Left kidney (tissue), 1 donor: ENCODE measurements at regions not wholly inside any gene's neighbourhood (a gene's known extent, or its start where the extent isn't known, plus 50 kb on each side); places are given as distances from the start of the nearest gene placed in this dataset.
"Not testable (repeated sequence)": the region's sequence is repeated elsewhere in the genome, so short reads cannot be mapped to it uniquely, and the experiment has no call there.

Experiments used
- DNase-seq: peaks from one replicate; pipeline ENCODE4 v3.0.0-alpha.2; 2013

DNA sequence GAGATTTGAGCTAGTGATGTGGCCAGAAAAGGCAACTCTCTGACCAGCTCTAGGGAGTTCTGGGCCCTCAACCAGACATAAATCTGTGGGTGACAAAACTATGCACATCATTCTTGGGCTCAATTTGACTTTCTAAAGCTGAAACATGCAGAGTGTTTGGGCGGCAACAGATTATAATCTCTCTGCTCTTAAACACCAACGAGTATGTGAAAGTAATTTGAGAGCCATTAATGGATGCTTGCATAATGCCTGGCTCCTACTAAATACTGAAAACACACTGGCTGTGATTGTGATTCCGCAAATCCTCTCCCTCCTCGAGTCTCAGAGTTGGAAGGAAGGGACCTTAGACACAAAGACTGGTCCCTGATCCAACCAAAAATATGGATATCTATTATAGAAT lies 186.7 kb downstream of the UACA start:
- no peak for DNase-seq

DNA sequence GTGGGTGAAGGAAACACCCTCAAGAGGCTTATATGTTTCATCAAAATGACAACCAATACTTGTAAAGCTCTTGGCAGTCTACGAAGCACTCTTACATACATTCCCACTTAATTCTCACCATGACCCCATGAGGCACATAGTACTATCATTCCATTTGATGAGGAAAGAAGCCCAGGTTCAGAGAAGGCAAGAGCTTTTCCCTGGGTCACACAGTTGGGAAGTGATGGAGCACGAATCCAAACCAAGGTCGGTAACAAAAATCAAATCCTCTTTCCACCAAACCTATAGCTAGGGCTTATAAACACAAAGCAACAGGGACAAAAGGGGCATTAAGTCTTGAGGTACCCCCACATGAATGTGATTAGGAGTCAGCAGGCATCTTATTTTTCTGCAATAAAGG lies 187.1 kb downstream of the UACA start:
- DNase-seq: no peak

DNA sequence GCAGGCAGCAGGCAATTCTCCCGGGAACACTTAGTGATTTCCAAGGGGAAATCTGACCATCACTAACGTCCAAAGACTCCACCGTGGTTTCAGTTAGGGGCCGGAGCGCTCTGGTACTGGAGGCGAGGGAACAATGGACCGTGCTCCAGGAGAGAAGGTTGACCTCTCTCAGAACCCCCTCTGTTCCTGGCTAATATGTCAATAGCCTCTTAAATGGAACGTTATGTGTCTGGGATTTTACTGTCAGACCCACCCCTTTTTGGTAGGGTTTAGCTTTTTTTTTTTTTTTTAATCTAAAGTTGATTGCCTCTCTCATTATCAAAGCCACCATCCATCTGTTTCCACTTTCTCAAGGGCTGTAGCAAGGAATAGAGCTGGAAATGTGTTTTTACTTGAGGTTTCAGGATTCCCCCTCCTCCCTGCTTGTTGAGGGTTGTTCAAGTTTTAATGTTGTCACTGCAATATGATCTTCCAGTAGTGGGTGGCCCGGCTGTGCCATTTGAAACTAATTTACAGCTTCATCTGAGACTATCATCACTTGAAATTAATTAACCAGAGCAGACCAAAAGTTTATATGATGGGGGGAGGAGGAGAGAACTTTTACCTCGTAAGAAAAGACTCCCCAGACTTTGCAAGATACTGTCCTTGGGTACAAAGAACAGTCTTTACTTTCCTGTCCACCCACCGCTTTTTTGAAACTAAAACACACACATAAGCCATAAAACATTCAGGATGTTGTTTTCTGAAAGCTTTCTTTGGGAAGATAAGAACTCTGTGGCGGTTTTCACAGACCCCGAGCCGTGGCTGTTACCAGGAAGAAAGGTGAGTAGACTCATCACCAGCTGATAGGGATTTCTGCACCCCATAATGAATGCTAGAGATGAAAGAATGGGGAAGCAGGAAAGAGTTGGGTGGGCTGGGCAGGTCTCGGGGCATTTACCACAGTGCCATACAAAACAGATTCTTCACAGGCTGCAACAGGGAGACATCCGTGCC lies 187.8 kb downstream of the UACA start:
- peak; percentile 78 for DNase-seq

DNA sequence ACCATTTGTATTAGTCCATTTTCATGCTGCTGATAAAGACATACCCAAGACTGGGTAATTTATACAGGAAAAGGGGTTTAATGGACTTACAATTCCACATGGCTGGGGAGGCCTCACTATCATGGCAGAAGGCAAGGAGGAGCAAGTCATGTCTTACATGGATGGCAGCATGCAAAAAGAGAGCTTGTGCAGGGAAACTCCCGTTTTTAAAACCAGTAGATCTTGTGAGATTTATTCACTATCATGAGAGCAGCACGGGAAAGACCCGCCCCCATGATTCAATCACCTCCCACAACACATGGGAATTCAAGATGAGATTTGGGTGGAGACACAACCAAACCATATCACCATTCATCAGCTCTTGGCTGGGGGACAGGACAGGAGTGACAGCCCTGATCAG lies 189.0 kb downstream of the UACA start:
- not testable (repeated sequence) for DNase-seq

DNA sequence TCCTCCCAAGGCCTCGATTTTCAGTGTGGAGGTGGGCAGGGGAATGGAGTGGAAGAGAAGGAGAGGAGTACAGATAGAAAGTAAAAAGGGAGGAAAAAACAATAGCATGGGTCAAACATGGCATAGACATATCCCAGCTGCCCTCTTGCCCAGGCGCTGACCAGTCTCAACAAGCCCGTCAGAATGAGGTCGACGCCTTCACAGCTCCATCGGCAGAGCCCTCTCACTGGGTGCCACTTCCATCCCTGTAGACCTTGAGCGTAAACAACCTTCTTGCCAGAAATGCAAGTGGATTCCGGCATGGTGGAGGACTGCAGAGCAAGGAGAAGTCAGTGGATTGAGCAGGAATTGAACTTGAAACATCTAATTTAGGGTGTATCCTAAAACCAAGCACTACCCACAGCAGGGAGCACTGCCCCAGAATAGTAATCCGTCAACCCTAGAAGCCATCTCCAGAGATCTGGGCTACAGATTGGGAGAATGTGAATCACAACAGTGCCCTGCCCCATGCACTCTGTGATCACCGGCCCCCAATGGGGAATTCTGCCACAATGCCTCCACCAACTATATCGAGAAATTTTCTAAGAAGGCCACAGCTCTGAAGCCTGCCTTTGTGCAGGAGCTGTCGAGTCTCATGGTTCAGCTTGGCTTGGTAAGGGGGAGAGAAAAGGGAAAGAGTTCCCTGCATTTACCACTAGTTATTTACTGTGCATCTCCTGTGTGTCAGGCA lies 190.1 kb downstream of the UACA start:
- DNase-seq: no peak

DNA sequence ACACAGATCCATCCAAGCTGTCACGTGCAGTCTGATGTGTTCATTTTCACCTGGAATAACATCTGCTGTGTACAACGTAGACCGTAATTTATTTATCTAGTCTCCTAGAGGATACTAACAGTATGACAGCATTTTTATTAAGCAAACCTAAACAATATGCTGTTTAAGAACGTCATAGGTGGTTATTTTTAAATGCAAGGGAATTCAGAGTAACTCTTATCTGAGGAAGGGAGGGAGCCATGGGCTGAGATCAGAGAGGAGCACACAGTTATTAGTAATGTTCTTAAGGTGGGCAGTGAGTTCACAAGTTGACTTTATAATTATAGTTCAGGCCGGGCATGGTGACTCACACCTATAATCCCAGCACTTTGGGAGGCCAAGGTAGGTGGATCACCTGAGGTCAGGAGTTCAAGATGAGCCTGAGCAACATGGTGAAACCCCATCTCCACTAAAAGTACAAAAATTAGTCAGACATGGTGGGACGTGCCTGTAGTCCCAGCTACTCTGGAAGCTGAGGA lies 193.6 kb downstream of the UACA start:
- no peak for DNase-seq

DNA sequence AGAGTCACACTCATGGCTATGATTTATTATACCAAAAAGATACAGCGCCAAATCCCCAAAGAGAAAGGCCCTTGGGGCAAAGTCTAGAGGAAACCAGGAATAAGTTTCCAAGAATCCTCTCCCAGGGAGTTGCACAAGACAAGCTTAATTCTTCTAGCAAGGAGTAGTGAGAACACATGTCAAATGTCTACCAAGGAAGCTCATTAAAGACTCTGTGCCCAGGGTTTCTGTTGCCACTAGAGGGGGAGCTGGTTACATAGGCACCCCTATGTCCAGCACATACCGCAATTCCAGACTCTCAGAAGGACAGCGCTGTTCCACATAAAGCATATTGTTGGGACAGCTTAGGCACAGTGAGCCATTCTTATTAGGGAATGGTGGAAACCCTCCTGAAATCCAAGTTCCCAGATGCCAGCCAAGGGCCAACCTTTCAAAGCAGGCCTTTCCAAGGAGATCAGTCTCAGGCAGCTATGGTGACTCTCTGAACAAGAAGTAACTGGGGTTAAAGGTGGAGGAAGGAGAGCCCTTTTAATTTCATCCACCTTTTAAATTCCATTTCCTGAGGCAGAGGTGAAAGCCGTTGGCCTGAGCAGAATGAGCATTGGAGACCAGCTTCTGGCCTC lies 194.2 kb downstream of the UACA start:
- DNase-seq: no peak

DNA sequence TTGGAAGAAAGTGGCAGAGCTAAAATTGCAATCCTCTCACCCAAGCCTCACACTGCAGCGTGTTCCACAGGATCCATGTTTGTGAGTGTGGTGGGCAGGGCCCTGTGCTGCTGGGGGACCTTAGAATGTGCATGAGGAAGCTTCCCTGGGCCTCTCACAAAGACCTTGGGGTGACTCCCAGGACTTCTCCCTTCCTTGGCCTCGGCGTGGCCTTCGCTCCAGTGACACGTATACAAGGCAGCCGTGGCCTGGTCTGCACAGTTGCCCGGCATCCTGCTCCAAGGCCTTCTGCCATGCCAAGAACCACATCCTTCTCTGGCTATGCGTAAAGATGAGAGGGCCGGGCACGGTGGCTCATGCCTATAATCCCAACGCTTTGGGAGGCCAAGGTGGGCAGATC lies 196.4 kb downstream of the UACA start:
- no peak for DNase-seq

DNA sequence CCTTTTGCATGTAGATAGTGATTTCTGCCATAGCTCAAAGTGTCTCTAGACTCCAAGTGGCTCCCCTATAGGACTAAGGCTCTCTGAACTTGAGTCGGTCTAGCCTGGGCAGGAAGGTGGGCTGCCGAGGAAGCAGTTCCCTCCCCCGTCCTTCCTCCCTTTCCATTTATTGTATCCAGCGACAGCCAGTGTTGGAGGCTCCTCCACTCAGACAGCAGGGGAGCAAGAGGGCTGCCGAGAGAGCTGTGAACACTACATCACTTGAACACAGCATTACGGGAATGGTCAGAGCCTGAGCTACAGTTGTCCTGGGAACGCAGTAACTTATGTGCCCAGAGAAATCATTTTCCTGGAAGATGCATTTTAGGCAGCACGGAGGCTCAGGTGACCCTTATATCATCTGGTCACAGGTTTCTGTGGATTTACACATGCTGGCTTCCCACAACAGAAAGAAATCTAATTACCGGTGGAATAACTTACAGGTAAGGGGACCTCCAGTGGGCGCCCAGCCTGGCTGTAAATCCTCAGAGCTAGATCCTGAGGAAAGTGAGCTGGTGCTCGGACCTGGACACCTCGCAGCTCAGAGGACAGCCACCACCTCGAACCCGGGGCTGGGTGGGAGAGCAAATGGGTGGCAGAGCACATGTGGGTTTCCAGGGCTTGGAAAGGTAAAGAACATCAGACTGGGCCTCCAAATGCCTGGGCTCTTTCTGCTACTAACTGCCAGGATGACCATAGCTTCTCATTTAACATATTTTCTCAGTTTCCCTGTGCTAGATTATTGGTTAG lies 197.1 kb downstream of the UACA start:
- peak; percentile 57 for DNase-seq

DNA sequence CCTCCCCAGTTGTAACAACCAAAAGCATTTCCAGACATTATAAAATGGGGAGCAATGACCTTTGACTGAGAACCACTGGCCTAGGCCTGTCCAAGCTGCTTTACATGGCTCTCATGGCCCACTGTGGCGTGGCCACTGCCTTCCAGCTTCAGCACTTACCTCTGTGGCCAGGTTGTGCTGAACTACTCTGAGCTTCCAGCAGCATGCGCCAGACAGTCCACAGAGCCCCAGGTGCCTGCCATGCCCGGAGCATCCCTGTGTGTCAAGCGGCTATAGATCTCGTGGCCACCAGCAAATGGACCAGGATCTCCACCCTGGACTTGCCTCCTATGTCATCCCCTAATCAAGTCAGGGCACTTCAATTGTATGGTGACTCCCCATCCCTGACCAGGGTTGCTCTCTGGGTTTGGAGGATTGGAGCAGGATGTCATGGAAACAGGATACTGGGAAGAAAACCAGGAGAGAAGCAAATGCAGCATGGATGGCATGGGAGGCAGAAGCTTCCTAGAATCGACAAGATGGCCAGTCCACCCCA lies 199.7 kb downstream of the UACA start:
- DNase-seq: no peak

DNA sequence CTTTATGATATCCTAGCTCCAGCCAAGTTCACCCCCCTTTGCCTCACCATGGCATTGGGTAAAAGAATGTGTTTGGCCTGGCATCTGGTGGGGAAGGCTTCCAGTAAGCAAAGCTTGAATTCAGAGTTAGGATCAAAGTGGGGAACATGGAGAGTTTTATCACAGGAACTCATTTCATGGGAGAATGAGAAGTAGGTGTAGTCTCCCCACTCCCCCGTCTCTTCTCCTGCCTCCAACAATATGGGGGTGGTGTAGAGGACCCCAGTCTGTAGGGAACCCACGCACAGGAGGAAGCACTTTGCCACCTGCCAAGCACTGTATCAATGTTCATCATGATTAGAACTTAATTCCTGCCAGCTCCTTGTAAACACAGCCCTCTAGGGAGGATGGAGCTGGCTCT lies 200.5 kb downstream of the UACA start:
- DNase-seq: no peak

DNA sequence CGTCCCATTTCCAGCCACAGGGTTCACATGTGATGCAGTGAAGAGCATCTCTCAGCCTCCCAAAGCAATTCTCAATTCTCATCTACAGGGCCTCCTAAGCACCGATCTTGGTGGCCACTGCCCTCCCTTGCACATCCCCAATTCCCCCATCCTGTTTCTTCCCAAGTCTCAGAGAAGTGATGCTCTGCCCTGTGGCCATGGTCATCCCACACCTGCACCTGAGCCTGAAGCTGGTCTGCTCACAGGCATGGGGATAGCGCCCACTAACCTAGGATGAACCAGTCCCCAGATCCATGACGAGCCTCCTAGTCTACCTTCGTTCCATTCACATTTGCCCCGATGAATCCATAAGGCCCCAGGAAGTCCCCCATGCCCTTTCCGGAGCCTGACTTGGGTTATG lies 201.5 kb downstream of the UACA start:
- no peak for DNase-seq

DNA sequence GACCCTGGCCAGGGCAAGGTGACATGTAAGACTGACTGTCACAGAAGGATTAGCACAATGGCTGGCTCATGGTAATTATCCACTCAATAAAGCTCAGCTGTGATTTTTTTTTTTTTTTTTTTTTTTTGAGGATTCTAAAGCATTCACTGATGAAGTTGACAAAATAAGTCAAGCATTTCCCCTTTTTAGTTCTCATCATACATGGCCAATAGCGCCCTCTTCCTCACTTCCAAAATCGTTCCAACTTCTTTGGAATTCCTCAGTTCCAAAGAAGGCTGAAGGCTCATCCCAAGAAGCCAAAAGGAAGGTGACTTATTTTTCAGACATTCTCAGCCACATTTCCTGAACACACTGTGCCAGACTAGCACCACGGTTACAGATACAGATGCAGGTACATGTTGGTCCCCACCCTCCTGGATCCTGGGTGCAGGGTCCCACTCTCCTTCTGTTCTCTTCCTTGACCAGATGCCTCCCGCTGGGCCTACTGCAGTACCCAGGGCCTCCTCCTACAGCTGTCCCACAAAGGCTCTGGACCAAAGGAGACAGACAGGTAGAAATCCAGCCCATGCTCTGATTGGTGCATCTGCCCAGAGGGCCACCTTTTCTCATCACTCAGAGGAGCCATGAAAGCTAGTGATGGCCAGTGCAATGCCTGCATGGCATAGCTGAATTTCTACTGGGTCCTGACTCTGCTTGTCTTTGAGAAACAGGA lies 202.6 kb downstream of the UACA start:
- DNase-seq: no peak

DNA sequence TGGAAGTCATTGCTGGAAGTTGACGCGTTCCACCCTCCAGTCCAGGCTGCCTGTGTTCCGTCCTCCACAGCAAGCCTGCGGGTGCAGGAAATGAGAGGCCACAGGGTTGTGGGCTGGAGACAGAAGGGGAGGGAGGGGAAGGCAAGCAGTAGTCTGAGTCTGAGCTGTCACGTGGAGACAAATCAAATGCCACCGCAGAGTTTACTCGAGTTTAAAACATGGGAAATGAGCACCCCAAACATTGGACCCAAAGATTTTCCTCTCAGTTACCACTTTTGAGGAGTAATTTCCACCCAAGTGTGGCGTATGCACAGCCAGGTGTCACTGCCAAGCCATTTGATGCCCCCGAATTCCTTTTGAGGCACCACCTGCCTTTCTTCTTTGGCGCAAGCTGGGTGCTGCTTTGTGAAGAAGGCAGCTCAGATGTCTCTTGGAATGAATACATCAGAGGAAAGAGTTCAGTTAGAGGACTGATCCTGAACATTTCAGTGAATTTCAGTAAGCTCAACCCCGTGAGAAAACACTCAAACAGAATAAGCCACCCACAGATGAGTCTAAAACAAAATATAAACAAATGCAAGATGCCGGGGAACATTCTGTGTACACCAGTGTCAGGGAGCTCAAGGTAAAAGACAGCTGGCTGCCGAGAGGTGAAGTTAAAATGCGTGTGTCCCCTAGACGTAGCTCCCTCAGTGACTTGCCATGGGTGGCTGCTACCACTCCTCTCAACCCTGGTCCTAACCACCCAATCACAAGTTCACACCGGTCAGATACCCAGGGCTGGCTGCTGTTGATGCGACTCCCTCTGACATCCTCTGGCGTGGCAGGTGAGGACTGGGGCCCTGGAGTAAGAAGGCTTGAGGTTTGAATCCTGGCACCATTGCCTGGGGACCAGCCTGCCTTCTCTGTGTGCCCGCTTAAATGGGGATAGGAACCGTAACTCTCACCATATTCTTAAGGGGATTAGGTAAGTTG lies 203.8 kb downstream of the UACA start:
- peak; percentile 52 for DNase-seq

DNA sequence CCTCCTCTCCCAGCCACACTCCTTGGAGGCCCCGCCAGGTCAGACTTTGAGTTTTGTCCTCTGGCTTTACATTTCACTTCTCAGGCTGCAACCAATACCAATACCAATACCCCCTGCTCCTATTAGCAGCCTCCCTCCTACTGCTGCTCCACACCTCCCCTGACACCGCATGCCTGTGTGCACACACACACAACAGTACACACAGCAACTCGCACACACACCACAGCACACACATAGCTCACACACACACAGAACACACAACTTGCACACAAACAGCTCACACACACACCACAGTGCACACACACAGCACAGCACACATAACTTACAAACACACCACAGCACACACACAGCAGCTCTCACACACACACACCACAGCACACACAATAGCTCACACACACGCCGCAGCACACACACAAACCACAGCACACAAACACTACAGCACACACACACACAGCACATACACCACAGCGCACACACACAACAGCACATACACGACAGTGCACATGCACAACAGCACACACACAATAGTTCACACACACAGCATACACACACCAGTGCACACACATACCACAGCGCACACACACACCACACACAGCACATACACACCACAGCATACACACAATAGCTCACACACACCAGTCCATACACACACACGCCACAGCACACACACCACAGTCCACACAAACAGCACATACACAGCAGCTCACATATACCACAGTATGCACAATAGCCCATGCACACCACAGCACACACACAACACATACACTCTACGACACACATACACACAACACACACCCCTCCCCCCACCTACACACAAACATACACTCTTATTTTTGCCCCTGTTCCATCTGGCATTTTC lies 204.7 kb downstream of the UACA start:
- no peak for DNase-seq

DNA sequence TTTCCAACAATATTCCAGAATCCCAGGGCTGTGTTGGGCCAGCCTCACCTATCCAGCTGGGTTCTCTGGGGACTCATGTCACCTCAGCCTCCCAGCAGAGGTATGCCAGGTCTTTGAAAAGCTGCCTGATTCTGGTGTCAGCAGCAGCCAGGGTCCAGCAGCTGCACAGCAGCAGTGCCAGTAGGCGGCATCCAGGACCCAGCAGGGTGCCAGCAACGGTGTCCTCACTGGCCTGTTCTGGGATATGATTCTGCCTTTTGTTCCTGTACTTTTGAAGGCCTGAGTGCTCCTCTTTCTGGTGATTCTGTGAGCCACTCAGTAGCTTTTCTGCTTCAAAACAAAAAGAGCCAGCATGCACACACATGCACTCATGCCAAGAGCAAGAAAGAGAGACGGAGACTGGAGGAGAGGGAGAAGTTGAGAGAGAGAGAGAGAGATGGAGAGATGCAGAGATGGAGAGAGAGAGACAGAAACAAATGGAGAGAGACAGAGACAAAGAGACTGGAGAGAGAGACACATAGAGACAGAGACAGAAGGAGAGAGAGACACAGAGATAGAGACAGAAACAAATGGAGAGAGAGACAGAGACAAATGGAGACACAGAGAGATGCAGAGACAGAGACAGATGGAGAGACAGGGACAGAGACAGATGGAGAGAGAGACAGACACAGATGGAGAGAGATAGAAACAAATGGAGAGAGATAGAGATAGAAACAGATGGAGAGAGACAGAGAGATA lies 205.7 kb downstream of the UACA start:
- DNase-seq: no peak

DNA sequence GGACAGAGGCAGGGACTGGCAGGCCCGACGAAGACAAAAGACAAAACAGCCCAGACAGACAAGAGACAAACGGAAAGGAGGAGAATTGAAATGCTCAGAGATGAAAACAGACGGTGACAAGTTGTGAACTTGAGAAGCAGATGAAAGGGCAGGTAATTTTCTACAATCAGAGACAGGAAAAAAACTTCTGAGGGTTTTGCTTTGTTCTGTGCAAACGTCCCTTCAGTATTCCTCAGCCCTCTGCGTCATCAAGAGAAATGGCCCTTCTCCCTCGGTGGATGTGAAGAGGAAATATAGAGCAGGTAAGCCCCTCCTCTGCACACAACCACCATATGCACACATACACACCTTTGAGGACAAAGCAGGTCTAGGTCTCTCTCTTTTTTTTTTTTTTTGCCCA lies 206.6 kb downstream of the UACA start:
- no peak for DNase-seq
